Fibroblast of villous mesenchyme (primary cell): ENCODE measurements at regions not wholly inside any gene's neighbourhood (a gene's known extent, or its start where the extent isn't known, plus 50 kb on each side); places are given as distances from the start of the nearest gene placed in this dataset.

ENCODE experiments used
- DNase-seq: peaks from one replicate; pipeline ENCODE4 v3.0.0-alpha.2; 2010; ENCODE audit warnings: low read depth
- H3K4me3 ChIP-seq: 2 replicates; pipeline ENCODE4 v1.5.1; 2011; ENCODE audit warnings: low read depth, mild to moderate bottlenecking, low read length
- TF ChIP-seq, protein P1 (sequence below): IDR thresholded peaks from 2 replicates; pipeline ENCODE4 v1.5.1; 2012; ENCODE audit warnings: low read depth, mild to moderate bottlenecking, low read length; ENCODE audit not compliant: insufficient read depth

- peak; percentile 13 for DNase-seq
Measured at GRCh38 chr13:106433066-106433465, 102.4 kb downstream of the EFNB2 start.

DNA sequence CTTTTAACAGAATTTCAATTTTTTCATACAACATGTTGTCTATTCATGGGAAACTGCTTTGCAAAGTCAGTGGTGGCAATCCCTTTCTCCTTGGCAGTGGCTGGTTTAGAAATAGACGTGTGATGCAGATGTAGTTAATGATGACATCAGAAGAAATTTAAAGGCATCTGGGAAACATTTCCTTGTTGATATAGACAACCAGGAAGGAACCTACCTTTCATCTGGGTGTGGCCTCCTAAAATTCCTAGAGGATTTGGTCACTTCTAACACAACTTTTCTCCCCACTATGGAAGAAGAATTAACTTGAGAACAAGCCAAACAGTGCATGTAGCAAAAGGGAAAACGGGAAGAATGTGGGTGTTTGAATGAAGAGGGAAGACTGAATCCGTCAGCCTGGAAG lies 102.8 kb downstream of the EFNB2 start:
- TF ChIP-seq, protein P1, sequence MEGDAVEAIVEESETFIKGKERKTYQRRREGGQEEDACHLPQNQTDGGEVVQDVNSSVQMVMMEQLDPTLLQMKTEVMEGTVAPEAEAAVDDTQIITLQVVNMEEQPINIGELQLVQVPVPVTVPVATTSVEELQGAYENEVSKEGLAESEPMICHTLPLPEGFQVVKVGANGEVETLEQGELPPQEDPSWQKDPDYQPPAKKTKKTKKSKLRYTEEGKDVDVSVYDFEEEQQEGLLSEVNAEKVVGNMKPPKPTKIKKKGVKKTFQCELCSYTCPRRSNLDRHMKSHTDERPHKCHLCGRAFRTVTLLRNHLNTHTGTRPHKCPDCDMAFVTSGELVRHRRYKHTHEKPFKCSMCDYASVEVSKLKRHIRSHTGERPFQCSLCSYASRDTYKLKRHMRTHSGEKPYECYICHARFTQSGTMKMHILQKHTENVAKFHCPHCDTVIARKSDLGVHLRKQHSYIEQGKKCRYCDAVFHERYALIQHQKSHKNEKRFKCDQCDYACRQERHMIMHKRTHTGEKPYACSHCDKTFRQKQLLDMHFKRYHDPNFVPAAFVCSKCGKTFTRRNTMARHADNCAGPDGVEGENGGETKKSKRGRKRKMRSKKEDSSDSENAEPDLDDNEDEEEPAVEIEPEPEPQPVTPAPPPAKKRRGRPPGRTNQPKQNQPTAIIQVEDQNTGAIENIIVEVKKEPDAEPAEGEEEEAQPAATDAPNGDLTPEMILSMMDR = no peak
- peak; percentile 14 for DNase-seq

More at GRCh38 chr13:106433066-106433465, 102.4 kb downstream of the EFNB2 start:
- no peak overlapping the region for H3K4me3 ChIP-seq
- TF ChIP-seq, protein P1 = no peak

DNA sequence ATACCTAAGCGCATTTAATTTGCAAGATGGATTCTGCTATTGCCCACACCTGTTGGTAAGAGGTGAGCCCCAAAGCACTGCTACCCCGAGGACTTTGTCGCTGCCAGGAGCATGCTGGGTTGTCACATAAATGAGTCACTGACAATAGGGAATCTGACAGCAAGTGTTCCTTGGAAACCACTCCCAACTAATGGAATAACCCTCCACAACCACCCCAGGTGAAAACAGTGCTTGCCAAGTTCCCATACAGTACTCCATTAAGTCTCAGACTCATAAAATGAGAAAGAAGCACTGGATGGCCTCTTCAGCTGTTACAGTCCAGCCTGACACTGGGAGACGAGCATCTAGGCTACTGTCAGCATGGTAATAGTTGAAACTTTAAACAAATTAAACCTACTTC lies 108.6 kb downstream of the EFNB2 start:
- TF ChIP-seq, protein P1 = no peak
- no peak for DNase-seq
- no peak overlapping the region for H3K4me3 ChIP-seq

More for the DNA sequence above, 102.8 kb downstream of the EFNB2 start:
- H3K4me3 ChIP-seq = no peak overlapping the region

DNA sequence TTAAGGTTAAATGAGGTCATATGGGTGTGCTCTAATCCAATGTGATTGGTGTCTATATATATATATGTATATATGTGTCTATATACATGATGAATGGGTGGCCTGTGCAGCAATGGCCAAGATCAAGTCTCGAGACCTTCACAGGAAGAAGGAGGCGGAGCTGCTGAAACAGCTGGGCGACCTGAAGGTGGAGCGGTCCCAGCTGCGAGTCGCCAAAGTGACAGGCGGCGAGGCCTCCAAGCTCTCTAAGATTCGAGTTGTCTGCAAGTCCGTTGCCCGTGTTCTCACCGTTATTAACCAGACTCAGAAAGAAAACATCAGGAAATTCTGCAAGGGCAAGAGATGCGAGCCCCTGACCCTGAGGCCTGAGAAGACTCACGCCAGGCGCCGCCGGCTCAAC lies 109.8 kb downstream of the EFNB2 start:
- TF ChIP-seq, protein P1 = no peak
- DNase-seq = no peak
- H3K4me3 ChIP-seq = no peak overlapping the region

- DNase-seq = no peak
- H3K4me3 ChIP-seq = no peak overlapping the region
- TF ChIP-seq, protein P1 = no peak
Measured at GRCh38 chr13:106424805-106425204, 110.7 kb downstream of the EFNB2 start.

GRCh38 chr13:106423530-106423929 lies 111.9 kb downstream of the EFNB2 start:
- no peak overlapping the region for H3K4me3 ChIP-seq
- no peak for DNase-seq
- TF ChIP-seq, protein P1 = no peak

- H3K4me3 ChIP-seq = no peak overlapping the region
- TF ChIP-seq, protein P1 = no peak
- DNase-seq = peak; percentile 70
Measured at GRCh38 chr13:106418556-106418955, 116.9 kb downstream of the EFNB2 start.
